GM19467 (cell line): ENCODE measurements at regions not wholly inside any gene's neighbourhood (a gene's known extent, or its start where the extent isn't known, plus 50 kb on each side); places are given as distances from the start of the nearest gene placed in this dataset.
"Not testable (repeated sequence)": the region's sequence is repeated elsewhere in the genome, so short reads cannot be mapped to it uniquely, and the experiment has no call there.

ENCODE experiments used
- ATAC-seq: cut with Tn5 transposase; IDR thresholded peaks from one replicate; pipeline ENCODE4 v1.9.1; 2021; ENCODE audit warnings: mild to moderate bottlenecking, moderate library complexity; ENCODE audit not compliant: unreplicated experiment

- ATAC-seq: no peak
These were observed 332.1 kb upstream of the FAM98A start for GRCh38 chr2:33931164-33931563.

GRCh38 chr2:33929467-33929866, 330.4 kb upstream of the FAM98A start:
- peak; percentile 98 for ATAC-seq

- no peak for ATAC-seq
These were observed 328.7 kb upstream of the FAM98A start for GRCh38 chr2:33927756-33928155.

- no peak for ATAC-seq
These were observed 326.2 kb upstream of the FAM98A start for GRCh38 chr2:33925311-33925710.

GRCh38 chr2:33924586-33925169, 325.6 kb upstream of the FAM98A start:
- ATAC-seq: no peak

GRCh38 chr2:33917252-33917651, 318.2 kb upstream of the FAM98A start:
- ATAC-seq: no peak

- ATAC-seq: no peak
These were observed 314.0 kb upstream of the FAM98A start for GRCh38 chr2:33913071-33913616.

- no peak for ATAC-seq
These were observed 312.2 kb upstream of the FAM98A start for GRCh38 chr2:33911327-33911726.

GRCh38 chr2:33909945-33910695, 311.0 kb upstream of the FAM98A start:
- no peak for ATAC-seq

- ATAC-seq: no peak
These were observed 308.8 kb upstream of the FAM98A start for GRCh38 chr2:33907866-33908265.

- not testable (repeated sequence) for ATAC-seq
These were observed 307.0 kb upstream of the FAM98A start for GRCh38 chr2:33906129-33906528.

GRCh38 chr2:33904801-33905200, 305.7 kb upstream of the FAM98A start:
- ATAC-seq: no peak

- no peak for ATAC-seq
These were observed 304.6 kb upstream of the FAM98A start for GRCh38 chr2:33903701-33904100.

- ATAC-seq: no peak
These were observed 304.1 kb upstream of the FAM98A start for GRCh38 chr2:33903215-33903614.

- ATAC-seq: no peak
These were observed 301.5 kb upstream of the FAM98A start for GRCh38 chr2:33900610-33901009.

- no peak for ATAC-seq
These were observed 298.6 kb upstream of the FAM98A start for GRCh38 chr2:33897741-33898140.

- no peak for ATAC-seq
These were observed 294.7 kb upstream of the FAM98A start for GRCh38 chr2:33893824-33894223.

GRCh38 chr2:33891616-33892015, 292.5 kb upstream of the FAM98A start:
- ATAC-seq: no peak

- ATAC-seq: no peak
These were observed 291.6 kb upstream of the FAM98A start for GRCh38 chr2:33890686-33891085.

GRCh38 chr2:33877348-33878016, 278.4 kb upstream of the FAM98A start:
- ATAC-seq: no peak

- no peak for ATAC-seq
These were observed 274.0 kb upstream of the FAM98A start for GRCh38 chr2:33873076-33873605.
